ENCODE measurements at regions not wholly inside any gene's neighbourhood (a gene's known extent, or its start where the extent isn't known, plus 50 kb on each side); places are given as distances from the start of the nearest gene placed in this dataset.

GRCh38 chr20:10936786-10937185 is 263.0 kb upstream of the JAG1 start:
- Histone ChIP-seq H3K23ac (ENCODE audit: low read depth, low read length) (no peak overlapping the region), H3K9me3 (ENCODE audit: control insufficient read depth, insufficient read depth, low read length) (no peaks in the 10 kb centered on the region), H3K4me3 (ENCODE audit: insufficient read depth, low read depth, low read length) (no peak overlapping the region), H2AK5ac (ENCODE audit: low read depth, low read length) (no peak overlapping the region), H3K14ac (replicated peaks; ENCODE audit: low read depth, low read length) (0 out of 2 replicates have a peak overlapping the region, but pooled peaks have one; percentile 69), H2BK5ac (ENCODE audit: low read depth, low read length, poor library complexity, severe bottlenecking) (no peak overlapping the region), H3K4me1 (ENCODE audit: control insufficient read depth, insufficient read depth, low read length) (no peaks in the 10 kb centered on the region), H3K18ac (ENCODE audit: low read depth, low read length) (no peak overlapping the region), H3K9ac (ENCODE audit: low read depth, low read length) (no peak overlapping the region), H3K56ac (ENCODE audit: extremely low read depth, insufficient read depth, low read length) (no peak overlapping the region), H4K20me1 (ENCODE audit: insufficient read depth, low read length) (no peaks in the 10 kb centered on the region), H3K27ac (ENCODE audit: insufficient read depth, low read length) (no peak overlapping the region), H2BK15ac (ENCODE audit: low read depth, low read length) (no peak overlapping the region), H3K27me3 (ENCODE audit: control insufficient read depth, insufficient read depth, low read length) (no peaks in the 10 kb centered on the region; the same call in 1 of the 2 replicates), H4K5ac (ENCODE audit: low read depth, low read length) (no peak overlapping the region), H3K36me3 (ENCODE audit: control insufficient read depth, insufficient read depth, low read length) (no peaks in the 10 kb centered on the region), H2BK120ac (ENCODE audit: low read depth, low read length) (no peak overlapping the region), H3K4me2 (ENCODE audit: low read depth, low read length) (no peak overlapping the region), H2AFZ (replicated peaks; ENCODE audit: low read length, poor library complexity) (no peak overlapping the region), H3K9me1 (ENCODE audit: insufficient read depth, low read length) (no peaks in the 10 kb centered on the region), H2AK9ac (replicated peaks; ENCODE audit: low read depth, low read length, poor library complexity) (no peak overlapping the region), H4K8ac (ENCODE audit: low read depth in 2 of 2, low read length in 2 of 2) (no peak overlapping the region), H4K91ac (ENCODE audit: insufficient read depth, low read depth, low read length) (no peak overlapping the region), H3K4ac (ENCODE audit: low read depth, low read length) (no peak overlapping the region), H2BK20ac (ENCODE audit: low read depth, low read length) (no peak overlapping the region), H3K79me1 (ENCODE audit: low read depth in 1 of 2, low read length in 2 of 2) (no peaks in the 10 kb centered on the region)
- intact Hi-C loops (cut with micrococcal nuclease) (no loop called here), dilution Hi-C loops (cut with HindIII; ENCODE audit: low sequenced_read_pairs, unreplicated experiment) (no loop called here), in situ Hi-C loops (cut with MboI; ENCODE audit: low sequenced_read_pairs) (no loop called here)
- ATAC-seq (ENCODE audit: low read depth) (no peak), DNase-seq (no peak)
- TF ChIP-seq USF2 (IDR thresholded peaks at IDR 0.05; ENCODE audit: low read depth, low read length) (no peak), RAD21 (IDR thresholded peaks at IDR 0.05; ENCODE audit: low read length) (no peak), MXI1 (IDR thresholded peaks at IDR 0.05; ENCODE audit: borderline replicate concordance, low read depth, low read length) (no peak), FOS (IDR thresholded peaks at IDR 0.05; ENCODE audit: low read depth, low read length) (no peak), MAFK (IDR thresholded peaks at IDR 0.05; ENCODE audit: low read depth, low read length) (no peak), CEBPB (IDR thresholded peaks at IDR 0.05; ENCODE audit: low read depth, low read length) (no peak), POLR2A (IDR thresholded peaks at IDR 0.05; ENCODE audit: low read depth, low read length) (no peak), MAZ (IDR thresholded peaks at IDR 0.05; ENCODE audit: borderline replicate concordance, low read depth, low read length) (no peak), NFE2L2 (IDR thresholded peaks at IDR 0.05; ENCODE audit: low read depth, low read length) (no peak)
- BruUV-seq (replicated peaks) = no TSS peak
- no CpG with 5 or more reads among the region's 2 CpGs for WGBS, 2 experiments (ENCODE audit: extremely low coverage in 2 of 2, insufficient read length in 1 of 2)
- CTCF ChIA-PET = no interaction called here
- POLR2A ChIA-PET (ENCODE audit: unreplicated experiment) = no interaction called here
